ENCODE measurements at regions not wholly inside any gene's neighbourhood (a gene's known extent, or its start where the extent isn't known, plus 50 kb on each side); places are given as distances from the start of the nearest gene placed in this dataset.

- no peak for TF ChIP-seq CTCF (IDR thresholded peaks at IDR 0.05; ENCODE audit: insufficient read depth, low read length, missing control alignments)
- ChIA-PET POLR2A (no interaction called here), CTCF (no interaction called here)
- no peak for DNase-seq (ENCODE audit: low read depth, low spot score)
- H3K4me3 ChIP-seq (ENCODE audit: low read depth, low read length) = no peak overlapping the region
Measured at GRCh38 chr2:133918141-133918540, 335.7 kb upstream of the MGAT5 start.

- no peak for DNase-seq (ENCODE audit: low read depth, low spot score)
- TF ChIP-seq CTCF (IDR thresholded peaks at IDR 0.05; ENCODE audit: insufficient read depth, low read length, missing control alignments) = no peak
- no peak overlapping the region for H3K4me3 ChIP-seq (ENCODE audit: low read depth, low read length)
- POLR2A ChIA-PET = no interaction called here
- CTCF ChIA-PET = no interaction called here
Measured at GRCh38 chr2:133919285-133919684, 334.6 kb upstream of the MGAT5 start.

- DNase-seq (ENCODE audit: low read depth, low spot score) = no peak
- ChIA-PET CTCF (no interaction called here), POLR2A (no interaction called here)
- H3K4me3 ChIP-seq (ENCODE audit: low read depth, low read length) = no peak overlapping the region
- TF ChIP-seq CTCF (IDR thresholded peaks at IDR 0.05; ENCODE audit: insufficient read depth, low read length, missing control alignments) = no peak
Measured at GRCh38 chr2:133927894-133928293, 326.0 kb upstream of the MGAT5 start.

GRCh38 chr2:133936096-133936495 is 317.8 kb upstream of the MGAT5 start:
- TF ChIP-seq CTCF (IDR thresholded peaks at IDR 0.05; ENCODE audit: insufficient read depth, low read length, missing control alignments) = no peak
- POLR2A ChIA-PET = no interaction called here
- CTCF ChIA-PET = no interaction called here
- DNase-seq (ENCODE audit: low read depth, low spot score) = no peak
- H3K4me3 ChIP-seq (ENCODE audit: low read depth, low read length) = no peak overlapping the region

- no peak for TF ChIP-seq CTCF (IDR thresholded peaks at IDR 0.05; ENCODE audit: insufficient read depth, low read length, missing control alignments)
- H3K4me3 ChIP-seq (ENCODE audit: low read depth, low read length) = no peak overlapping the region
- DNase-seq (ENCODE audit: low read depth, low spot score) = no peak
- CTCF ChIA-PET = no interaction called here
- POLR2A ChIA-PET = no interaction called here
Measured at GRCh38 chr2:133936601-133937000, 317.3 kb upstream of the MGAT5 start.

- ChIA-PET POLR2A (no interaction called here), CTCF (no interaction called here)
- DNase-seq (ENCODE audit: low read depth, low spot score) = no peak
- no peak for TF ChIP-seq CTCF (IDR thresholded peaks at IDR 0.05; ENCODE audit: insufficient read depth, low read length, missing control alignments)
- no peak overlapping the region for H3K4me3 ChIP-seq (ENCODE audit: low read depth, low read length)
Measured at GRCh38 chr2:133937669-133938068, 316.2 kb upstream of the MGAT5 start.

Measured in AG04449 (cell line).